ENCODE measurements at regions not wholly inside any gene's neighbourhood (a gene's known extent, or its start where the extent isn't known, plus 50 kb on each side); places are given as distances from the start of the nearest gene placed in this dataset.

DNA sequence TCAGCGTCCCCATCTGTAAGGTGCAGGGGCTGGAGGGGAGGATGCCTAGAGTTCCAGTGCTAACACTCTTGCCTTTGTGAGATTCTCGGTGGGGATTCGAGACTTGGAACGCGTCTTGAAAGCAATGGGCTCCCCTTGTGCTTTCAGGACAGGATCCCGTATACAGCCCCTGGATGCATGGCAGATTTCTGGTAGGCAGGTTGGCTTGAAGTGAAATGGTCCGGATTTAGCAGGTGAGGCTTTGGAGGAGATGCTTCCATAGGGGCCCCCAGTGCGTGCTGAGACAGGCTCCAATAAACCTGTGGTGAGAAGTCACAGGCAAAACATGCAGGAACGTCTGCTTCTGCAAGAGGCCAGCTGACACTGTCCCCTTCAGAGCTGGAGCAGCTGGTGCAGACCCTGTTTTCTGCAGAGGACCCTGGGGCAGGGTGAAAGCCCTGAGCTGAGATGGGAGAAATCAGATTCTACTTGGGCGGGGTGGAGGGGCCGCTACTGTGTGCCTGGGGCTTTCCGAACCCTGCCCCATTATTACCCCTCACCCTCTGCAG is 270.4 kb downstream of the PTPRU start:
- Histone ChIP-seq H3K9me3 (ENCODE audit: control insufficient read depth in 2 of 2, insufficient read depth in 1 of 2, low read length in 1 of 2) (no peaks in the 10 kb centered on the region), H3K27me3 (ENCODE audit: control insufficient read depth in 2 of 2, insufficient read depth in 1 of 2, low read length in 1 of 2) (no peaks in the 10 kb centered on the region), H3K36me3 (ENCODE audit: control insufficient read depth in 2 of 2, insufficient read depth in 2 of 2, low read length in 1 of 2) (no peaks in the 10 kb centered on the region), H3K4me3 (ENCODE audit: low read length in 2 of 2) (no peak overlapping the region), H3K27ac (ENCODE audit: low read depth in 1 of 2, low read length in 1 of 2) (no peak overlapping the region), H3K4me1 (ENCODE audit: control insufficient read depth in 2 of 2, insufficient read depth in 2 of 2, low read length in 2 of 2) (no peaks in the 10 kb centered on the region)
- no peak for DNase-seq (ENCODE audit: low read depth in 6 of 9, low spot score in 9 of 9)
- WGBS, result 84% methylated on average over 12 of the region's 12 CpGs

DNA sequence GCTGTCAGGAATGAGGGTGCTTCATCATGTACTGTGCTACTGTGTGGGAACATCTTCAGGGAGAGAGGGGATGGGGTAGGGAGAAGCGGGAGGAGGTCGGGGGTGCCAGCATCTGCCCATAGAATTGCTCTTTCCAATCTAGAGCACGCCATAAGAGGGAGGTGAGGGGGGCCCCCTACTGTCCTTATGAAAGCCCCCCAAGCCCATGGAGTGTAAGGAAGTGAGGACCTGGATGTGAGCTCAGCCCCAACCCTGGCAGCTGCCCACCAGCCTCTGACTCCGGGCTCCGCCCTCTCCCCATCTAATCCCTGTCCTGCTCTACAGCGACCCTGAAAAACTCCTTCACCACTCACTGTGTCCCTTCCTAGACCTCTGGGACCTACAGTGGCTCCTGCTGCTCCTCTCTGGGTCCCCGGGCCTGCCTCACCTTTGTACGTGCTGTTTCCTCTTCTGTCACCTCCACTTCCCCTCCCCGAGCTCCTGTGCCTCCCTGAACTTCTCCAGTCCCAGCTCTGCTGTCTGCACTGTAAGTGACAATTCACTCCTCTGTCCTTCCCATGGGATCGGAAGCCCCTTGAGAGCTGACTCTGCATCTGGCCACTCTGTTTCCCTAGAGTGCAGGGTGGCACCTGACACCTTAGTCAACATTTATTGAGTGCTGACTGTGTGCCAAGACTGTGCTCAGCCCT is 269.4 kb downstream of the PTPRU start:
- no peak for DNase-seq (ENCODE audit: low read depth in 6 of 9, low spot score in 9 of 9)
- Histone ChIP-seq H3K36me3 (ENCODE audit: control insufficient read depth in 2 of 2, insufficient read depth in 2 of 2, low read length in 1 of 2) (no peaks in the 10 kb centered on the region), H3K27me3 (ENCODE audit: control insufficient read depth in 2 of 2, insufficient read depth in 1 of 2, low read length in 1 of 2) (no peaks in the 10 kb centered on the region), H3K27ac (ENCODE audit: low read depth in 1 of 2, low read length in 1 of 2) (no peak overlapping the region), H3K4me3 (ENCODE audit: low read length in 2 of 2) (no peak overlapping the region), H3K4me1 (ENCODE audit: control insufficient read depth in 2 of 2, insufficient read depth in 2 of 2, low read length in 2 of 2) (no peaks in the 10 kb centered on the region), H3K9me3 (ENCODE audit: control insufficient read depth in 2 of 2, insufficient read depth in 1 of 2, low read length in 1 of 2) (no peaks in the 10 kb centered on the region)
- WGBS, result 80% methylated on average over 10 of the region's 10 CpGs

DNA sequence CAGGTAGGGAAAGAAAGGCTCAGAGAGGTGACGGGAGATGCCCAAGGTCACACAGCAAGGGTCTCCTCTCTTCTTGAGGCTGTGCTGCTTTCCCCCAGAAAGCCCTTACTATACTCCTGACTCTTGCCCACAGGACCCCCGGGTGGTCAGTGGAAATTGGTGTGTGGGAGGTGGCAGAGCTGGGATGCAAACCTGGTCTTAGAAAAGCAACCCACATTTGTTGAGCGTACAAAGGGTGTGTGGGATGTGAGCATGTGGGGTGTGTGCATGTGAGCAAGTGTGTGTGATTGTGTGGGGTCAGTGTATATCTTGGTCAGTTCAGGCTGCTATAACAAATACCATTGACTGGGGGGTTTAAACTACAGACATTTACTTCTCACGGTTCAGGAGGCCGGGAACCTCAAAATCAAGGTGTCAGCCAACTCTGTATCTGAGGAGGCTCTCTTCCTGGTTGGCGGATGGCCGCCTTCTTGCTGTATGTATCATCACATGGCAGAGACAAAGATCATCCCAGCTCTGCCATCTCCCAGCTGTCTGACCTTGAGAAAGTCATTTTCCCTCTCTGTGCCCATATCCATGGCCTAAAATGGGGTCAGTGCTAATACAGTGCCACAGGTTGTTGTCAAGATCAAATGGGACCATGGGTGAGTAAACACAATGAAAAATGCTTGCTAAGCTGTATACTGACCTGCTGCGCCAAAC is 268.5 kb downstream of the PTPRU start:
- H3K4me3 ChIP-seq (ENCODE audit: low read length in 2 of 2), result no peak overlapping the region
- no peaks in the 10 kb centered on the region for H3K36me3 ChIP-seq (ENCODE audit: control insufficient read depth in 2 of 2, insufficient read depth in 2 of 2, low read length in 1 of 2)
- no peak for DNase-seq (ENCODE audit: low read depth in 6 of 9, low spot score in 9 of 9)
- 98% methylated on average over 8 of the region's 8 CpGs for WGBS
- no peaks in the 10 kb centered on the region for H3K27me3 ChIP-seq (ENCODE audit: control insufficient read depth in 2 of 2, insufficient read depth in 1 of 2, low read length in 1 of 2)
- no peaks in the 10 kb centered on the region for H3K9me3 ChIP-seq (ENCODE audit: control insufficient read depth in 2 of 2, insufficient read depth in 1 of 2, low read length in 1 of 2)
- H3K27ac ChIP-seq (ENCODE audit: low read depth in 1 of 2, low read length in 1 of 2), result no peak overlapping the region
- H3K4me1 ChIP-seq (ENCODE audit: control insufficient read depth in 2 of 2, insufficient read depth in 2 of 2, low read length in 2 of 2), result no peaks in the 10 kb centered on the region

DNA sequence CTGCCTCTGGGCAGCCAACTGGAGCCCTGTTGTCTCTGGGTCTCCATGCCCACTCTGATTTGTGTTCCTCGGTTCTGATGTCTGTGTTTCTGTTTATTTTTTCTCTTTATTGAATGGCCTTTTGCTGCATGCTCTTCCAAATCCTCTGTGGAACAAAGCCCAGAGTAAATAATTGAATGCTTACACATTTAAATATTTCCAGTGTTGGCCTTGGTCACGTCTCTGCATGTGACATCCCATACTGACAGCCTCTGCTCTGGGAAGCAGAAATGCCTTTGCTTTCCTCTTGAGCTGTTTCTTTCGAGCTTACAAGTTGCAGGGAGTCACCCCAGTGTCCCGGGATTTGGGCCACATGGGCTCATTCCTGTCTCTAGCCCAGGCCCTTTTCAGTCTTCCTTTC is 267.9 kb downstream of the PTPRU start:
- no peaks in the 10 kb centered on the region for H3K27me3 ChIP-seq (ENCODE audit: control insufficient read depth in 2 of 2, insufficient read depth in 1 of 2, low read length in 1 of 2)
- H3K4me3 ChIP-seq (ENCODE audit: low read length in 2 of 2), result no peak overlapping the region
- H3K27ac ChIP-seq (ENCODE audit: low read depth in 1 of 2, low read length in 1 of 2), result no peak overlapping the region
- H3K36me3 ChIP-seq (ENCODE audit: control insufficient read depth in 2 of 2, insufficient read depth in 2 of 2, low read length in 1 of 2), result no peaks in the 10 kb centered on the region
- DNase-seq (ENCODE audit: low read depth in 6 of 9, low spot score in 9 of 9), result no peak
- 80% methylated on average over 4 of the region's 4 CpGs for WGBS
- H3K4me1 ChIP-seq (ENCODE audit: control insufficient read depth in 2 of 2, insufficient read depth in 2 of 2, low read length in 2 of 2), result no peaks in the 10 kb centered on the region
- no peaks in the 10 kb centered on the region for H3K9me3 ChIP-seq (ENCODE audit: control insufficient read depth in 2 of 2, insufficient read depth in 1 of 2, low read length in 1 of 2)

DNA sequence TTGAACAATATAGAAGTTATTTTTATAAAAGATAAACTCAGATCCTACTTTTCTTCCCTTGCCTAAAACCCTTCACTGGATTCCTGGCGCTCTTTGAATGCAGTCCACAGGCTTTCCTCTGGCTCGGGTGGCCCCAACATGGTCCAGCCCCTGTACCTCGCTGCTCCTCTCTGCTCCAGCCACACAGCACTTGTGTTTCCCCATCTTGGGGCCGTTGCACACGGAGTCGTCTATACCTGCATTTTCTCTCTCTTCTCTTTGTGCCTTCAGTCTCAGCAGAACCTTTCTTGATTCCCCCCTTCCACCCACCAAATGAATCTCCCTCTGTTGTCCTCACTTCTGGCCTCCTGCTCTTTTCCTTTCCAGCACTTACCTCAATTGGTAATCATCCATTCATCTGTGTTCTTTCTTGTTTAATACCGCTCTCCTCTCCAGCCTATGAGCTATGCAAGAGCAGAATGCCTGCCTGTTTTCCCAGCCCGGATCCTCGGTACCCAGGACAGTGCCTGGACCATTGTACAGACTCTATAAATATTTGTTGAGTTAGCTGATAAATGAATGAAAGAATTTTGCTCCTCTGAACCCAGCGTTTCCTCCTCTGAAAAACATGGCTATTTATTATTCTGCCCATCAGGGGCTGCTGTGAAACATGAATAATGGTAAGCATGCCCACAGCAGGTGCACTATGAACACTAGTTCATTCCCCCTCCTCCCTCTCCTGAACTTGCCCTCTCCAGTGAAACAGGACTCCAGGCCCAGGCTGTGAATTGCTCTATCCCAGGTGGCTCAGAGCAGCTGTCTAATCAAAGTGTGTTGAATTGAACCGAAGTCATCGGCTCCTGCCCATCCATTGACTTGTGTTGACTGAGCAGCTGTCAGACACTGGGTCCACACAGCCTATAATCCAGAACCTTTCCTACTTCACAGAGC is 266.9 kb downstream of the PTPRU start:
- H3K27ac ChIP-seq (ENCODE audit: low read depth in 1 of 2, low read length in 1 of 2), result no peak overlapping the region
- H3K4me1 ChIP-seq (ENCODE audit: control insufficient read depth in 2 of 2, insufficient read depth in 2 of 2, low read length in 2 of 2), result no peaks in the 10 kb centered on the region
- no peak overlapping the region for H3K4me3 ChIP-seq (ENCODE audit: low read length in 2 of 2)
- H3K27me3 ChIP-seq (ENCODE audit: control insufficient read depth in 2 of 2, insufficient read depth in 1 of 2, low read length in 1 of 2), result no peaks in the 10 kb centered on the region
- H3K9me3 ChIP-seq (ENCODE audit: control insufficient read depth in 2 of 2, insufficient read depth in 1 of 2, low read length in 1 of 2), result no peaks in the 10 kb centered on the region
- no peaks in the 10 kb centered on the region for H3K36me3 ChIP-seq (ENCODE audit: control insufficient read depth in 2 of 2, insufficient read depth in 2 of 2, low read length in 1 of 2)
- WGBS, result 83% methylated on average over 12 of the region's 12 CpGs
- no peak for DNase-seq (ENCODE audit: low read depth in 6 of 9, low spot score in 9 of 9)

DNA sequence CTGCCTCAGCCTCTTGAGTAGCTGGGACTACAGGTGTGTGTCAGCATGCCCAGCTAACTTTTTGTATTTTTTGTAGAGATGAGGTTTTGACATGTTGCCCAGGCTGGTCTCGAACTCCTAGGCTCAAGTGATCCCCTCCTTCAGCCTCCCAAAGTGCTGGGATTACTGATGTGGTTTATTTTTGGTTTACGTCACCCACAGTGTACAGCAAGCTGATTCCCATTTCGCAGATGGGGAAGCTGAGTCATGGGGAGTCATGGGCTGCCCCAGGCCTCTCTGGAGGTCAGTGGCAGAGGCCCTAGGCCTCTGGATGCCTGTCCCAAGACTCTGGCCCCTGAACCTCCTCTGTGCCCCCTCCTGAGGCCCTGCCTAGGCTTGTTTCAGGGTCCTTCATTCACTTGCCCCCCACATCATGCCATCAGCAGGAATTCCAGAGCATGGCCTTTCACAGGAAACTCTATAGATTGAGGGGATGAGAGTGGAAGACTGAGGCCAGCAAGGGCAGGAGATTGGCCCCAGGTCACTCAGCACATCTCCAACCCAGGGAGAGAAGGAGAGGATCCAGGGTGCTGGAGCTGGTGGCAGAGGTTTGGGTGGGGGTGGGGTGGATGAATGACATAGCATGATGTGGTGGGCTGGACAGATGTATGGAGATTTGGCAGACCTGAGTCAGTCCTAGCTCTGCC is 266.0 kb downstream of the PTPRU start:
- H3K4me3 ChIP-seq (ENCODE audit: low read length in 2 of 2), result no peak overlapping the region
- no peaks in the 10 kb centered on the region for H3K27me3 ChIP-seq (ENCODE audit: control insufficient read depth in 2 of 2, insufficient read depth in 1 of 2, low read length in 1 of 2)
- no peaks in the 10 kb centered on the region for H3K9me3 ChIP-seq (ENCODE audit: control insufficient read depth in 2 of 2, insufficient read depth in 1 of 2, low read length in 1 of 2)
- no peaks in the 10 kb centered on the region for H3K4me1 ChIP-seq (ENCODE audit: control insufficient read depth in 2 of 2, insufficient read depth in 2 of 2, low read length in 2 of 2)
- H3K36me3 ChIP-seq (ENCODE audit: control insufficient read depth in 2 of 2, insufficient read depth in 2 of 2, low read length in 1 of 2), result no peaks in the 10 kb centered on the region
- DNase-seq (ENCODE audit: low read depth in 6 of 9, low spot score in 9 of 9), result no peak
- WGBS, result 85% methylated on average over 3 of the region's 3 CpGs
- H3K27ac ChIP-seq (ENCODE audit: low read depth in 1 of 2, low read length in 1 of 2), result no peak overlapping the region

DNA sequence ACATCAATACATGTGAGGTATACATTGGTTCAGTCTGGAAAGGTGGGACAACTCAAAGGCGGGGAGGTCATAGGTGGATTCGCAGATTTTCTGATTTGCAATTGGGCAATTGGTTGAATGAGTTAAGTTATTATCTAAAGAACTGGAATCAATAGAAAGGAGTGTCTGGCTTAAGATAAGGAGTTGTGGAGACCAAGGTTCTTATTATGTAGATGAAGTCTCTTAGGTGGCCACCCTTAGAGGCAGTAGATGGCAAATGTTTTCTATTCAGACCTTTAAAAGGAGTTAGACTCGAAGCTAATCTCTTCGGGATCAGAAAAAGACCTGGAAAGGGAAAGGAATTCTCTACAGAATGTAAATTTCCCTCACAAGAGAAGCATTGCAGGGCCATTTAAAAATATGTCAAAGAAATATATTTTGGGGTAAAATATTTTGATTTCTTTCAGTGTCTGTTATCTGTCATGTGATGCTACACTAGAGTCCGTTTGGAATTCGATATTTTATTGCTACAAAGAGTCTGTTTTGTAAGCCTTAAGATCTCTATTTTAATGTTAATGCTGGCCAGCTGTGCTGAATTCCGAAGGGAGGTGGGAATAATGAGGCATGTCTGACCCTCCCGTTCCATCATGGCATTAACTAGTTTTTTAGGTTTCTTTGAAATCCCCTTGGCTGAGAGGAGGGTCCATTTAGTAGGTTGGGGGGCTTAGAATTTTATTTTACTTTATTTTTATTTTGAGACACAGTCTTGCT is 265.1 kb downstream of the PTPRU start:
- Histone ChIP-seq H3K4me3 (ENCODE audit: low read length in 2 of 2) (no peak overlapping the region), H3K27me3 (ENCODE audit: control insufficient read depth in 2 of 2, insufficient read depth in 1 of 2, low read length in 1 of 2) (no peaks in the 10 kb centered on the region), H3K27ac (ENCODE audit: low read depth in 1 of 2, low read length in 1 of 2) (no peak overlapping the region), H3K4me1 (ENCODE audit: control insufficient read depth in 2 of 2, insufficient read depth in 2 of 2, low read length in 2 of 2) (no peaks in the 10 kb centered on the region), H3K36me3 (ENCODE audit: control insufficient read depth in 2 of 2, insufficient read depth in 2 of 2, low read length in 1 of 2) (no peaks in the 10 kb centered on the region), H3K9me3 (ENCODE audit: control insufficient read depth in 2 of 2, insufficient read depth in 1 of 2, low read length in 1 of 2) (peaks cover 0 to 6% of the 10 kb centered on the region in 2 donors)
- DNase-seq (ENCODE audit: low read depth in 6 of 9, low spot score in 9 of 9), result no peak
- WGBS, result 41% methylated on average over 8 of the region's 8 CpGs

DNA sequence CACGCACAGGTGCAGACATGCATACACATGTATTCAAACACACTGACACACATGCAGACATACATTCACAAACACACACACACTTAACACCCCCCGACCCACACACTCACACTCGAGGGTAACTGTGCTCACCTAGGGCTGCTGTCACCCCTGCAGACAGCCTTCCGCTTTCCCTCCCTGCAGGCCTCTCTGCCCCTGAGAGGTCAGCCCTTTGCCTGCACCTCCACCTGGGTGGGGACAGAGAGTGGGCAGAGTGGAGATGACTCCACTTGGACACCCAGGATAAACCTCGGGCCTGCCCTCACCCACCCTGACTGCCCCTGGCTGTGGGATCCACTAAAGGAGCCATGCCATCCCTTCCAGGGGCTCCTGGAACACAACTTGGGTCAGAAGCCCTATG is 264.3 kb downstream of the PTPRU start:
- Histone ChIP-seq H3K27me3 (ENCODE audit: control insufficient read depth in 2 of 2, insufficient read depth in 1 of 2, low read length in 1 of 2) (no peaks in the 10 kb centered on the region), H3K9me3 (ENCODE audit: control insufficient read depth in 2 of 2, insufficient read depth in 1 of 2, low read length in 1 of 2) (peaks cover 0 to 6% of the 10 kb centered on the region in 2 donors), H3K4me3 (ENCODE audit: low read length in 2 of 2) (no peak overlapping the region), H3K36me3 (ENCODE audit: control insufficient read depth in 2 of 2, insufficient read depth in 2 of 2, low read length in 1 of 2) (no peaks in the 10 kb centered on the region), H3K4me1 (ENCODE audit: control insufficient read depth in 2 of 2, insufficient read depth in 2 of 2, low read length in 2 of 2) (no peaks in the 10 kb centered on the region), H3K27ac (ENCODE audit: low read depth in 1 of 2, low read length in 1 of 2) (no peak overlapping the region)
- no peak for DNase-seq (ENCODE audit: low read depth in 6 of 9, low spot score in 9 of 9)
- 94% methylated on average over 5 of the region's 5 CpGs for whole genome bisulfite sequencing
